GM12865 (cell line): ENCODE measurements at regions not wholly inside any gene's neighbourhood (a gene's known extent, or its start where the extent isn't known, plus 50 kb on each side); places are given as distances from the start of the nearest gene placed in this dataset.

Experiments used
- DNase-seq: peaks from one replicate; pipeline ENCODE4 v3.0.0; 2010; ENCODE audit warnings: low read depth
- H3K4me3 ChIP-seq: 2 replicates; pipeline ENCODE4 v1.5.1; 2011; ENCODE audit warnings: mild to moderate bottlenecking, low read depth, low read length, control low read depth
- CTCF ChIP-seq: IDR thresholded peaks from 2 replicates; pipeline ENCODE4 v1.5.1; 2011; ENCODE audit warnings: low read length, control low read depth, low read depth, inconsistent platforms; ENCODE audit not compliant: insufficient read depth; ENCODE audit errors: missing control alignments

GRCh38 chr9:79889369-79889768 lies 317.6 kb downstream of the TLE4 start:
- no peak overlapping the region for H3K4me3 ChIP-seq
- no peak for TF ChIP-seq CTCF

GRCh38 chr9:79885093-79885857 lies 313.5 kb downstream of the TLE4 start:
- no peak for DNase-seq
- TF ChIP-seq CTCF = no peak
- H3K4me3 ChIP-seq = no peak overlapping the region

More at GRCh38 chr9:79889369-79889768, 317.6 kb downstream of the TLE4 start:
- no peak for DNase-seq

- H3K4me3 ChIP-seq = no peak overlapping the region
- no peak for TF ChIP-seq CTCF
- no peak for DNase-seq
Observed at GRCh38 chr9:79884546-79884945, 312.8 kb downstream of the TLE4 start.

- peak; percentile 12 for DNase-seq
- no peak overlapping the region for H3K4me3 ChIP-seq
- TF ChIP-seq CTCF = no peak
Observed at GRCh38 chr9:79883073-79883645, 311.4 kb downstream of the TLE4 start.

GRCh38 chr9:79880626-79881025 lies 308.9 kb downstream of the TLE4 start:
- H3K4me3 ChIP-seq = peak overlapping the region; percentile 45
- peak; percentile 16 for DNase-seq
- TF ChIP-seq CTCF = no peak

- no peak for TF ChIP-seq CTCF
- DNase-seq = no peak
- H3K4me3 ChIP-seq = no peak overlapping the region
Observed at GRCh38 chr9:79877943-79878602, 306.3 kb downstream of the TLE4 start.
